ENCODE measurements at regions not wholly inside any gene's neighbourhood (a gene's known extent, or its start where the extent isn't known, plus 50 kb on each side); places are given as distances from the start of the nearest gene placed in this dataset.

DNA sequence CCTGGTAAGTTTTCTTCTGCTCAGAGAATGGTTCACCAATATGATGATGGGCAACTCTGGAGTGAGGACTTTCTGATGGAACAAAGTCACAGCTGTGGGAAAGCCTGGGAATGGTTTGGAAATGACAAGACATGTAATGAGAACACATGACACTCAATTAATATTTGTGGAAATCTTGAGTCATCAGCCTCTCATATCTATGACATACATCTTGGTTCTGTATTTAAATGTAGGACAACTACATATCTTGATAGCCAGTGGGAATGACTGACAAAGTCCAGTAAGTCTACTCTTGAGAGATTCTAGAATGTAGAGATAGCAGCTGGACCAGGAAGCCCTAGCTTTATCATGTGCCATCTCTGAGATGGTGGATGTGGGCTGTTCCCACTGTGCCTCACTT, 85.5 kb downstream of the PALM2AKAP2 start:
- no peak for TF ChIP-seq POLR2A (IDR thresholded peaks at IDR 0.05)
- TF ChIP-seq, protein P1, sequence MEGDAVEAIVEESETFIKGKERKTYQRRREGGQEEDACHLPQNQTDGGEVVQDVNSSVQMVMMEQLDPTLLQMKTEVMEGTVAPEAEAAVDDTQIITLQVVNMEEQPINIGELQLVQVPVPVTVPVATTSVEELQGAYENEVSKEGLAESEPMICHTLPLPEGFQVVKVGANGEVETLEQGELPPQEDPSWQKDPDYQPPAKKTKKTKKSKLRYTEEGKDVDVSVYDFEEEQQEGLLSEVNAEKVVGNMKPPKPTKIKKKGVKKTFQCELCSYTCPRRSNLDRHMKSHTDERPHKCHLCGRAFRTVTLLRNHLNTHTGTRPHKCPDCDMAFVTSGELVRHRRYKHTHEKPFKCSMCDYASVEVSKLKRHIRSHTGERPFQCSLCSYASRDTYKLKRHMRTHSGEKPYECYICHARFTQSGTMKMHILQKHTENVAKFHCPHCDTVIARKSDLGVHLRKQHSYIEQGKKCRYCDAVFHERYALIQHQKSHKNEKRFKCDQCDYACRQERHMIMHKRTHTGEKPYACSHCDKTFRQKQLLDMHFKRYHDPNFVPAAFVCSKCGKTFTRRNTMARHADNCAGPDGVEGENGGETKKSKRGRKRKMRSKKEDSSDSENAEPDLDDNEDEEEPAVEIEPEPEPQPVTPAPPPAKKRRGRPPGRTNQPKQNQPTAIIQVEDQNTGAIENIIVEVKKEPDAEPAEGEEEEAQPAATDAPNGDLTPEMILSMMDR (IDR thresholded peaks at IDR 0.05), result no peak
